ENCODE measurements at regions not wholly inside any gene's neighbourhood (a gene's known extent, or its start where the extent isn't known, plus 50 kb on each side); places are given as distances from the start of the nearest gene placed in this dataset.

DNA sequence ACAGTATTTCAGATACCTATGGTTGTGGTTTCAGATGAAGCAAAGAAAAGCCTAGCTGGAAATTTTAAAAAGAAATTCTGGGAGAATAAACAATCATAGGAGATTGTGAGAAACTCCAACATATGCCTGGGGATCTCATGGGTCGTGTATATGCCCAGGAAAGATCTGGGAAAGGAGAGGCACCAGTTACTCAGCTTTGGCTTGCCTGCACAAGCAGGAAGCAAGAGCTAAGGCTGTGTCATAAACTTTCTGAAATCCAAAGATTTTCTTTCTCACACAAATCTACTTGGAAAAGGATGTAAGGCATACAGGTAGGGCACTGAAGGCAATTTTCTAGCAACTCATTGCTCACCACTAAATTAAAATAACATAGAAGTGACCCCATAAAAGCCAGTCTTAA lies 373.6 kb downstream of the CDC14C start:
- no peak for DNase-seq (ENCODE audit: low read depth)
- TF ChIP-seq, protein P1, sequence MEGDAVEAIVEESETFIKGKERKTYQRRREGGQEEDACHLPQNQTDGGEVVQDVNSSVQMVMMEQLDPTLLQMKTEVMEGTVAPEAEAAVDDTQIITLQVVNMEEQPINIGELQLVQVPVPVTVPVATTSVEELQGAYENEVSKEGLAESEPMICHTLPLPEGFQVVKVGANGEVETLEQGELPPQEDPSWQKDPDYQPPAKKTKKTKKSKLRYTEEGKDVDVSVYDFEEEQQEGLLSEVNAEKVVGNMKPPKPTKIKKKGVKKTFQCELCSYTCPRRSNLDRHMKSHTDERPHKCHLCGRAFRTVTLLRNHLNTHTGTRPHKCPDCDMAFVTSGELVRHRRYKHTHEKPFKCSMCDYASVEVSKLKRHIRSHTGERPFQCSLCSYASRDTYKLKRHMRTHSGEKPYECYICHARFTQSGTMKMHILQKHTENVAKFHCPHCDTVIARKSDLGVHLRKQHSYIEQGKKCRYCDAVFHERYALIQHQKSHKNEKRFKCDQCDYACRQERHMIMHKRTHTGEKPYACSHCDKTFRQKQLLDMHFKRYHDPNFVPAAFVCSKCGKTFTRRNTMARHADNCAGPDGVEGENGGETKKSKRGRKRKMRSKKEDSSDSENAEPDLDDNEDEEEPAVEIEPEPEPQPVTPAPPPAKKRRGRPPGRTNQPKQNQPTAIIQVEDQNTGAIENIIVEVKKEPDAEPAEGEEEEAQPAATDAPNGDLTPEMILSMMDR (IDR thresholded peaks at IDR 0.05; ENCODE audit: insufficient read depth, low read length, poor library complexity, severe bottlenecking) = no peak
- Histone ChIP-seq H3K36me3 (ENCODE audit: control insufficient read depth, insufficient read depth, low read length) (no peaks in the 10 kb centered on the region), H3K27me3 (ENCODE audit: control insufficient read depth, insufficient read depth, low read length) (no peaks in the 10 kb centered on the region), H3K4me3 (ENCODE audit: low read depth, low read length) (no peak overlapping the region)

DNA sequence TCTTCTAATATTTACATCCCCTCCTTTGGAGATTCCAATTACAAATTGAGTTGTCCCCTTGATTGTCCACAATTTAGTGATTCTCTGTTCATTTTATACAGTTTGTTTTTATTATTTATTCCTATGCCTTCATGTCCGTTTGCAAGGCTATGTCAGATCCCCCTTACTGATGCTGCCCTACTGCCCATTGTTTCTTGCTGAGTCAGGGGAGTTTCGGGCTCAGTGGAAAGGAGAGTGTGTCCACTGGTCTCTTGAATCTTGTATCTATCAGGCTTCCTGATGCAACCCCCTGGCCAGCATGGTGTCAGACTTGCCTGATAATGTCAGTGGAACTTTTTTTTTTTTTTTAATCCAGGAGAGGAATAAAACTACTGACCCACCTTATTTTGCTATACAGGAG lies 384.4 kb downstream of the CDC14C start:
- no peak for DNase-seq (ENCODE audit: low read depth)
- no peaks in the 10 kb centered on the region for H3K36me3 ChIP-seq (ENCODE audit: control insufficient read depth, insufficient read depth, low read length)
- H3K4me3 ChIP-seq (ENCODE audit: low read depth, low read length) = no peak overlapping the region
- TF ChIP-seq, protein P1 (IDR thresholded peaks at IDR 0.05; ENCODE audit: insufficient read depth, low read length, poor library complexity, severe bottlenecking) = no peak
- H3K27me3 ChIP-seq (ENCODE audit: control insufficient read depth, insufficient read depth, low read length) = no peaks in the 10 kb centered on the region

DNA sequence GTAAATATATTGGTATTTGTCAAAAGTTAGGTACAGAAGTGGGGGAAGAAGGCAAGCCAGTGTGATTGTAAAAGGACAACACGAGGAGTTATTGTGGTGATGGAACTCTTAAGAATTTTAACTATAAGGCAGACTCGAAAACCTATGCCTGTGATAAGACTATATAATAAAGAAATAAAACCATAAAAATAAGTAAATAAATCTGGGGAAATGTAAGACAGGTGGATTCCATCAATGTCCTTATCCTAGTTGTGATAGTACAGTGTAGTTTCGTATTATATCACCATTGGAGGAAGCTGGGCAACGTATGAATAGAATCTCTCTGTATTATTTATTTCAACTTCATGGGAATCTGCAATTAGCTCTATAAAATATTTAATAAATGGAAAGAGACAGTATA lies 395.7 kb downstream of the CDC14C start:
- no peaks in the 10 kb centered on the region for H3K27me3 ChIP-seq (ENCODE audit: control insufficient read depth, insufficient read depth, low read length)
- H3K4me3 ChIP-seq (ENCODE audit: low read depth, low read length) = no peak overlapping the region
- TF ChIP-seq, protein P1 (IDR thresholded peaks at IDR 0.05; ENCODE audit: insufficient read depth, low read length, poor library complexity, severe bottlenecking) = no peak
- H3K36me3 ChIP-seq (ENCODE audit: control insufficient read depth, insufficient read depth, low read length) = no peaks in the 10 kb centered on the region
- DNase-seq (ENCODE audit: low read depth) = no peak

DNA sequence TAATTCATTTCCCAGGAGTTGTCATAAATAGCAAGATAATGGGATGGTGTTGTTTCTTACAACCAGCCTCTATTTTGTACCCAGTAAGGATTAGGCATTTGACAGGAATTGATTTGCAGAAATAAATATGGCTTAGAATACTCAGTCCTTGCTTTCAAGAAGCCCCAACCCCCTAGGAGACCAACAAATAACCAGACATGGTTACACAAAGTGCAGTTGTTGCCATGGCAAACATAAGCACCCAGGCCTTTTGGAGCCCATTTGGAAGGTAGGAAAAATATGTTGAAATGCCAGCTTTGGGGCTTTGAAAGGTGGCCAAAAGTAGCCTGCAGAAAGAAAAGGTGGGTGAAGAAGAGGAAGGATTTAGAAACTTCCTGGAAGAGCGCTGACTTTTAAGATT lies 397.5 kb downstream of the CDC14C start:
- DNase-seq (ENCODE audit: low read depth) = no peak
- Histone ChIP-seq H3K4me3 (ENCODE audit: low read depth, low read length) (no peak overlapping the region), H3K36me3 (ENCODE audit: control insufficient read depth, insufficient read depth, low read length) (no peaks in the 10 kb centered on the region), H3K27me3 (ENCODE audit: control insufficient read depth, insufficient read depth, low read length) (no peaks in the 10 kb centered on the region)
- TF ChIP-seq, protein P1 (IDR thresholded peaks at IDR 0.05; ENCODE audit: insufficient read depth, low read length, poor library complexity, severe bottlenecking) = no peak

DNA sequence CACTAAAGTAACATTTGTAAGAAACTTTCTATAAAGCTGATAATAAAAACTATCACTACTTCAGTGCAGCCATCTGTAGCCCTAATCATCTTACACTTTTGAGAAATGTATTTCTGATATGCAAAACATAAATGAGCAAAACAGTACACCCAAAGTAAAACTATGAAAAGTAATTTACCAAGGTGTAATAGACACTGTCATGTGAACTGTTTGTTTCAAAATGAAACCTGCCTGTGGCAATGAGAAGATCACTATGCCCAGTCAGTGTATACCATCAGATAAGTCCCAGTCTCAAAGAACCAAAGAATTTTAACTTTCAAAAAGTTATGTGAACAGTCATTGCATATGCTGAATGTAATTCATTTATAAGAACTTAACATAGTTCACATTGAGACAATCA lies 398.1 kb downstream of the CDC14C start:
- TF ChIP-seq, protein P1 (IDR thresholded peaks at IDR 0.05; ENCODE audit: insufficient read depth, low read length, poor library complexity, severe bottlenecking) = no peak
- no peak for DNase-seq (ENCODE audit: low read depth)

DNA sequence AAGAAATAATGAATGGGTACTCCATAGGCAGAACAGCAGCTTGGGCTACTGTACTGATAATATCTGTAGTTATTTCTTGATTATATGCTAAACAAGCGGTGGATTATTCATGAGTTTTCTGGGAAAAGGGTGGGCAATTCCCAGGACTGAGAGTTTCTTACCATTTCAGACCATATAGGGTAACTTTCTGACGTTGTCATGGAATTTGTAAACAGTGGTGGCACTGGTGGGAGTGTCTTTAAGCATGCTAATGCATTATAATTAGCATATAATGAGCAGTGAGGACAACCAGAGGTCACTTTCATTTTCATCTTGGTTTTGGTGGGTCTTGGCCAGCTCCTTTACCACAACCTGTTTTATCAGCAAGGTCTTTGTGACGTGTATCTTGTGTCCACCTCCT lies 399.7 kb downstream of the CDC14C start:
- no peak overlapping the region for H3K4me3 ChIP-seq (ENCODE audit: low read depth, low read length)
- TF ChIP-seq, protein P1 (IDR thresholded peaks at IDR 0.05; ENCODE audit: insufficient read depth, low read length, poor library complexity, severe bottlenecking) = no peak
- no peaks in the 10 kb centered on the region for H3K36me3 ChIP-seq (ENCODE audit: control insufficient read depth, insufficient read depth, low read length)
- no peaks in the 10 kb centered on the region for H3K27me3 ChIP-seq (ENCODE audit: control insufficient read depth, insufficient read depth, low read length)
- DNase-seq (ENCODE audit: low read depth) = no peak

More for the DNA sequence above, 398.1 kb downstream of the CDC14C start:
- Histone ChIP-seq H3K27me3 (ENCODE audit: control insufficient read depth, insufficient read depth, low read length) (no peaks in the 10 kb centered on the region), H3K36me3 (ENCODE audit: control insufficient read depth, insufficient read depth, low read length) (no peaks in the 10 kb centered on the region), H3K4me3 (ENCODE audit: low read depth, low read length) (no peak overlapping the region)

Data from kidney epithelial cell (primary cell).